Ascending aorta (tissue), 2 donors: ENCODE measurements at regions not wholly inside any gene's neighbourhood (a gene's known extent, or its start where the extent isn't known, plus 50 kb on each side); places are given as distances from the start of the nearest gene placed in this dataset.

ENCODE experiments used
- DNase-seq, 2 donors: peaks; one replicate each; pipeline ENCODE4 v3.0.0-alpha.2; 2019; ENCODE audit warnings: low spot score in 2 of 2
- H3K27ac ChIP-seq, 2 donors: fragments of 200-600 bp; sonication (generic); one replicate each; pipeline ENCODE4 v1.5.1; 2016 to 2017; ENCODE audit warnings: mild to moderate bottlenecking in 1 of 2
- H3K27me3 ChIP-seq: fragments of 200-600 bp; sonication (generic); one replicate; pipeline ENCODE4 v1.5.1; 2017
- H3K36me3 ChIP-seq, 2 donors: fragments of 200-600 bp; sonication (generic); one replicate each; pipeline ENCODE4 v1.5.1; 2016
- H3K4me1 ChIP-seq, 2 donors: fragments of 200-600 bp; sonication (generic); one replicate each; pipeline ENCODE4 v1.5.1; 2016 to 2017; ENCODE audit warnings: mild to moderate bottlenecking in 1 of 2
- H3K4me3 ChIP-seq, 2 donors: fragments of 200-600 bp; sonication (generic); one replicate each; pipeline ENCODE4 v1.5.1; 2016 to 2017; ENCODE audit warnings: mild to moderate bottlenecking in 1 of 2
- H3K9me3 ChIP-seq, 2 donors: fragments of 200-600 bp; sonication (generic); one replicate each; pipeline ENCODE4 v1.5.1; 2016
- CTCF ChIP-seq, 3 experiments: fragments of 200-600 bp in 2 of 3; fragments of 450-650 bp in 1 of 3; sonication (generic) in 2 of 3; IDR thresholded peaks; one replicate each; pipeline ENCODE4 v1.5.1; 2016 to 2019; ENCODE audit warnings: antibody characterized with exemption in 3 of 3, mild to moderate bottlenecking in 1 of 3, moderate library complexity in 1 of 3
- intact Hi-C: fragments of 100-400 bp; cut with DNase I; formaldehyde crosslinking; loops from one replicate; pipeline ENCODE4 v1.15.1; 2023

- DNase-seq = no peak
- H3K4me1 ChIP-seq = no peaks in the 10 kb centered on the region
- H3K9me3 ChIP-seq = no peaks in the 10 kb centered on the region
- intact Hi-C loops = no loop called here
- H3K27ac ChIP-seq = no peak overlapping the region
- H3K4me3 ChIP-seq = no peak overlapping the region
- H3K27me3 ChIP-seq = no peaks in the 10 kb centered on the region
- no peak for TF ChIP-seq CTCF (IDR thresholded peaks at IDR 0.05)
- H3K36me3 ChIP-seq = no peaks in the 10 kb centered on the region
Observed at GRCh38 chr15:94722024-94722636, 490.8 kb downstream of the MCTP2 start.

DNA sequence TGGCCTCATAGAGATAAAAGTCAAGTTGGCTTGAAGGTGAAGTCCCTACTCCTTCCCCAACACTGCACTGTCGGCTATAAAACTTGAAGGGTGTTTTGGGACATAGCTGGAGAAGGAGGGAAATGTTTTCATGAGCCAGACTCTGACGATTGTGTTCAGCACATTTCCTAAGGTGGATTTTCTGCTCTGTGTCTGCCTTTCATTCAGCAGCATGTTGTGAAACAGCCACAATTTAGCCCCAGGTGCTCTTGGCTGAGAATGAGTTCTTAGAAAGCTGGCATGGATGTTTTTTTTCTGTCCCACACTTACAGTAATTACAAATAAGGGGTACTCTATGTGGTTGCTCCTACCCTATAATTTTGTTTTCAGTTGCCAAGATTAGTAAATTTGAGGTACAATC is 492.4 kb downstream of the MCTP2 start:
- no peak overlapping the region for H3K4me3 ChIP-seq
- DNase-seq = no peak
- no peak for TF ChIP-seq CTCF (IDR thresholded peaks at IDR 0.05)
- intact Hi-C loops = no loop called here
- no peaks in the 10 kb centered on the region for H3K27me3 ChIP-seq
- H3K4me1 ChIP-seq = no peaks in the 10 kb centered on the region
- H3K27ac ChIP-seq = no peak overlapping the region
- no peaks in the 10 kb centered on the region for H3K36me3 ChIP-seq
- H3K9me3 ChIP-seq = no peaks in the 10 kb centered on the region

GRCh38 chr15:94731286-94731685 is 499.9 kb downstream of the MCTP2 start:
- intact Hi-C loops = no loop called here
- Histone ChIP-seq H3K27ac (no peak overlapping the region), H3K9me3 (no peaks in the 10 kb centered on the region), H3K4me1 (no peaks in the 10 kb centered on the region), H3K27me3 (no peaks in the 10 kb centered on the region), H3K36me3 (no peaks in the 10 kb centered on the region), H3K4me3 (no peak overlapping the region)
- TF ChIP-seq CTCF (IDR thresholded peaks at IDR 0.05) = no peak
- no peak for DNase-seq

DNA sequence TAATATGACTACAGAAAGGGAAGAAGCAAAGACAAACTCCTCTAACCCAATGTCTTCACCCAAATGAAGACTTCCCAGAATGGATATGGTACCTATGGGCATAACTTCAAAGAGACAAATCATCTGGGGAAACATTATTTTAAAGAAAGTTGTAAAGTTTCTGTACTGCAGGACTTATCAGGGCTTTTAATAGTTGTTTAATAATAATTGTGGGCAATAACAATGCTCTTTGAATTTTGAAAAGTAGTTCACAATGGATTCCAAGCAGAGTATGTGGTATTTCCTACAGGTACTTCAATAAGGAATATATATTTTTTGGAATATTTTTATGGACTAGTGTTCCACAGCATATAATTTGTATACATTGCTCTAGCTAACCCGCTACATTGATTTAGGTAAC is 503.1 kb downstream of the MCTP2 start:
- H3K27ac ChIP-seq = no peak overlapping the region
- intact Hi-C loops = no loop called here
- no peaks in the 10 kb centered on the region for H3K4me1 ChIP-seq
- no peak for TF ChIP-seq CTCF (IDR thresholded peaks at IDR 0.05)
- no peaks in the 10 kb centered on the region for H3K27me3 ChIP-seq
- no peak for DNase-seq
- no peaks in the 10 kb centered on the region for H3K36me3 ChIP-seq
- no peak overlapping the region for H3K4me3 ChIP-seq
- H3K9me3 ChIP-seq = no peaks in the 10 kb centered on the region

GRCh38 chr15:94736236-94736635 is 504.9 kb downstream of the MCTP2 start:
- TF ChIP-seq CTCF (IDR thresholded peaks at IDR 0.05) = no peak
- Histone ChIP-seq H3K4me3 (no peak overlapping the region), H3K9me3 (no peaks in the 10 kb centered on the region), H3K27ac (no peak overlapping the region), H3K27me3 (no peaks in the 10 kb centered on the region), H3K36me3 (no peaks in the 10 kb centered on the region), H3K4me1 (no peaks in the 10 kb centered on the region)
- no peak for DNase-seq
- intact Hi-C loops = no loop called here

- H3K27ac ChIP-seq = no peak overlapping the region
- H3K36me3 ChIP-seq = no peaks in the 10 kb centered on the region
- TF ChIP-seq CTCF (IDR thresholded peaks at IDR 0.05) = no peak
- no peak overlapping the region for H3K4me3 ChIP-seq
- DNase-seq = no peak
- intact Hi-C loops = no loop called here
- no peaks in the 10 kb centered on the region for H3K4me1 ChIP-seq
- no peaks in the 10 kb centered on the region for H3K27me3 ChIP-seq
- H3K9me3 ChIP-seq = no peaks in the 10 kb centered on the region
Observed at GRCh38 chr15:94739639-94740038, 508.3 kb downstream of the MCTP2 start.
